GM18507 (cell line): ENCODE measurements at regions not wholly inside any gene's neighbourhood (a gene's known extent, or its start where the extent isn't known, plus 50 kb on each side); places are given as distances from the start of the nearest gene placed in this dataset.
"Not testable (repeated sequence)": the region's sequence is repeated elsewhere in the genome, so short reads cannot be mapped to it uniquely, and the experiment has no call there.

Source experiments
- DNase-seq: peaks from one replicate; pipeline ENCODE4 v3.0.0; 2011; ENCODE audit warnings: low read depth; ENCODE audit not compliant: insufficient read length; ENCODE audit errors: extremely low spot score
- FAIRE-seq: peaks from 2 replicates; lab custom pipeline; 2011; peaks lifted over from hg19 to GRCh38; lab: Jason Lieb, UNC

GRCh38 chr1:242674951-242675645, 150.6 kb upstream of the PLD5 start:
- no peak for DNase-seq
- FAIRE-seq, result no peak

DNA sequence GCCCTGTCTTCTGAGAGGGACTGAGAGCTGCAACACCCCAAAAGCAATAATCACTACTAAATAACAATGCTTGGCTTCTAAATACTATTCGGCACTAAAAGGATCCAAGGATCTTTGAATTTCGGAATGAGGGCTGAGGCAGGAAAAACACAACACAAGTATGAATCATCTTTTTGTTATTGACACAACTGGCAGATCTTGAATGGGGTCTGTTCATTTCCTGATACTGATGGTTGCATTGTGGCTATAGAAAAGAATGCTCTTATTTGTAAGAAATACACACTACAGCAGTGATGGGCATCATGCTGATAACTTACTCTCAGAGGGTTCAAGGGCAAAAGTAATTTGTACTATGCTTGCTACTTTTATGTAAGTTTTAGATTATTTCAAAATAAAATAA, 149.2 kb upstream of the PLD5 start:
- FAIRE-seq, result no peak
- no peak for DNase-seq

GRCh38 chr1:242673165-242673564, 148.7 kb upstream of the PLD5 start:
- not testable (repeated sequence) for DNase-seq, FAIRE-seq

- no peak for DNase-seq
- no peak for FAIRE-seq
Observed at GRCh38 chr1:242670019-242670418, 145.5 kb upstream of the PLD5 start.

GRCh38 chr1:242662886-242663285, 138.4 kb upstream of the PLD5 start:
- FAIRE-seq, result no peak
- DNase-seq, result no peak

DNA sequence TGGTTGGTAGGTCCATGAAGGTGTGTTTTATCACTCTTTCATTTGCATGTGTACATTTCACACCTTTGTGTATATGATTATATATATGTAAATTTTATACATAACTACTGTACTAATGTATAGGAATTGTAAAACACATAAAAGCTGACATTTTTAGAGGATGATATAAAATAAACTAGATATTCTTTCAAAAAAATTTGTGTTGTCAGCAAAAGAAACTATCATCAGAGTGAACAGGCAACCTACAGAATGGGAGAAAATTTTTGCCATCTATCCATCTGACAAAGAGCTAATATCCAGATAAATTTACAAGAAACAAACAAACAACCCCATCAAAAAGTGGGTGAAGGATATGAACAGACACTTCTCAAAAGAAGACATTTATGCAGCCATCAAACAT, 129.3 kb upstream of the PLD5 start:
- FAIRE-seq, DNase-seq: not testable (repeated sequence)

DNA sequence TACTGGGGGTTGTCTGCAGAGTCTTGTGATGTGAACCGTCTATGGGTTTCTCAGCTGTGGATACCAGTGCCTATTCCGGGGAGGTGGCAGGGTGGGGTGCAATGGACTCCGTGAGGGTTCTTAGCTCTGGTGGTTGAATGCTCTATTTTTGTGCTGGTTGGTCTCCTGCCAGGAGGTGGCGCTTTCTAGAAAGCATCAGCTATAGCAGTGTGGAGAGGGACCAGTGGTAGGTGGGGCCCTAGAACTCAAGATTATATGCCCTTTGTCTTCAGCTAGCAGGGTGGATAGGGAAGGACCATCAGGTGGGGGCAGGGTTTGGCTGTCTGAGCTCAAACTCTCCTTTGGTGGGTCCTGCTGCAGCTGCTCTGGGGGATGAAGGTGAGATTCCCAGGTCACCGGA, 127.3 kb upstream of the PLD5 start:
- DNase-seq, result no peak
- no peak for FAIRE-seq

GRCh38 chr1:242641461-242641860, 117.0 kb upstream of the PLD5 start:
- DNase-seq (no peak), FAIRE-seq (no peak)

GRCh38 chr1:242639104-242639503, 114.6 kb upstream of the PLD5 start:
- no peak for FAIRE-seq

DNA sequence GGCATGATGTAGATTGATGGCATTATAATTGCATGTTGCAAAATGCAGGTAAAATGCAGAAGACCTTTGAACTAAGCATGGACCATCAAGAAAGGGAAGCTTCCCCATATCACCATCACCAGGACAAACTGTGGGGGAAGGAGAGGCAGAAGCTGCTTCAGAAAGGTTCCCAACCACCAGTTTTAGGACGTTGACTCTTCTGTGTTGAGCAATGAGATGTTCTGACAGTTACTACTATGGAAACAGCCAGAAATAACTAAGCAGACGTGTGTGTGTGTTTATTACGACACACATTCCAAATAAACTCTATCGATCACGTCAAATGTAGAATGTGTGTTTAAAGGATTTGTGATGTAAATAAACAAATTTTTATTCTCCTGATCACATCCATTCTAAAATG, 110.2 kb upstream of the PLD5 start:
- FAIRE-seq, result no peak

More at GRCh38 chr1:242639104-242639503, 114.6 kb upstream of the PLD5 start:
- DNase-seq, result no peak

DNA sequence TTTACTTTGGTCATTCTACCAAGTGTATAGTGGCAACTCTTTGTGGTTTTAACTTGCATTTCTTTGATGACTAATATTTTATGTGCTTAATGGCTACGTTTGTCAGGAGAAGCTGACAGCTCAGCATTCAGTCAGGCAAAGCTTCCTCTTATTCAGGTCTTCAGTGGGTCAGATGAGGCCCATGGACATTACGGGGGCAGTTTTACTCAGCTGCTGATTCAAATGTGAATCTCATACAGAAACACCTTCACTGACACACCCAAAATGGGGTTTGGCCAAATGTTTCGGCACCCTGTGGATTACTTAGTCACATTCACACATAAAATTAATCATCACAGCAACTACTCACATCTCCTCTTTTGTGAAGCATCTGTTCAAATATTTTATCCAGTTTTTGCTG, 104.9 kb upstream of the PLD5 start:
- no peak for DNase-seq
- no peak for FAIRE-seq

More for the DNA sequence above, 110.2 kb upstream of the PLD5 start:
- no peak for DNase-seq

GRCh38 chr1:242623756-242624155, 99.3 kb upstream of the PLD5 start:
- FAIRE-seq (no peak), DNase-seq (no peak)

DNA sequence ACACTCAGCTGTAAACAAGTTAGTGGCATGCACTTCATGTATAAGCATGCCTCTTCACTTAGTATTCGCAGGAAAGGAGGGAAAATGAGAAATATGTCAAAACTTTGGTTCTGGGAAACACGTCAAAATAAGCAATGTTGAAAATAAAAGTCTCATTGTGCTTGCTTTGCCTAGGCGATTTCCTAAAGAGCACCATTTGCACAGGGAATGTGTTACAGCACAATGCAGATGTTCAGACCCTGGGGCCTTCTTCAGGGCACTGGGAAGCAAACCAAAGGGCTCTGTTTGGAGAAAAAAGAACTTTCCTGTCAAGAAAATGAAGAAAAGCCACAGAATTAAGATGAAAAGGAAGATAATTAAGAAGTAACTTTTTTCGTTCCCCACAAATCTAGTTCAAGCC, 98.6 kb upstream of the PLD5 start:
- no peak for FAIRE-seq

GRCh38 chr1:242613266-242613815, 88.8 kb upstream of the PLD5 start:
- FAIRE-seq (no peak), DNase-seq (no peak)

More for the DNA sequence above, 98.6 kb upstream of the PLD5 start:
- no peak for DNase-seq

- FAIRE-seq (no peak), DNase-seq (no peak)
Observed at GRCh38 chr1:242610209-242610608, 85.7 kb upstream of the PLD5 start.

DNA sequence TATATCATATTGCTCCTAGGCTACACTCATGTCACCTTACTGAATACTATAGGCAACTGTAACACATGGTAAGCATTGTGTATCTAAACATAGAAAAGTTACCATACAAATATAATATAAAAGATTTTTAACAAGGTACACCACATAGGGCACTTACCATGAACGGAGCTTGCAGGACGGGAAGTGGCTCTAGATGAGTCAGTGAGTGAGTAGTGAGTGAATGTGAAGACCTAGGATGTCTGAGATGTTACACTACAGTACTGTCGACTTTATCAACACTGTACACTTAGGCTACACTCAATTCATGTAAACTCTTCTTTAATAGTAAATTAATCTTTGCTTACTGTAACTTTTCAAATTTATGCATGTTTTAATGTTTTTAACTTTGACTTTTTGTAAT, 81.0 kb upstream of the PLD5 start:
- FAIRE-seq (no peak), DNase-seq (no peak)

GRCh38 chr1:242602001-242602400, 77.5 kb upstream of the PLD5 start:
- FAIRE-seq (no peak), DNase-seq (no peak)

DNA sequence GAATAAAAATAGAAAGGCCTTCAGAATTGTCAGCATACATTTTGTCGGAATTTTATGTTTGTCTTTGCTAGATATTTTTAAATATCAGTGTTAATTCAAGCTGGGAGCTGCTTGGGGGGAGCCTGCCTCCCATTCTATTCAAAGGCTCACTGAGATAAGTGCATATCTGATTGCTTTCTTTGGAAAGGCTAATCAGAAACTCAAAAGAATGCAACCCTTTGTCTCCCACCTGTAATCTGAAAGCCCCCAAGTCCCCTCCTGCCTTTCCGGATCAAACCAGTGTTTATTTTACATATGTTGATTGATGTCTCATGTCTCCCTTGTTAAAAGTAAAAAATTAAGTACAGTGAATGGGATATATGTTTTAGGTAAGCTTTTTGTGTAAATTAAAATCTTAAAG, 69.3 kb upstream of the PLD5 start:
- FAIRE-seq, DNase-seq: not testable (repeated sequence)

GRCh38 chr1:242586360-242586680, 61.8 kb upstream of the PLD5 start:
- DNase-seq, result no peak
- FAIRE-seq, result no peak

- DNase-seq (no peak), FAIRE-seq (no peak)
Observed at GRCh38 chr1:242585616-242586359, 61.3 kb upstream of the PLD5 start.

GRCh38 chr1:242582669-242583068, 58.2 kb upstream of the PLD5 start:
- FAIRE-seq (no peak), DNase-seq (no peak)
